IPS DF 6.9 (cell line): ENCODE measurements at regions not wholly inside any gene's neighbourhood (a gene's known extent, or its start where the extent isn't known, plus 50 kb on each side); places are given as distances from the start of the nearest gene placed in this dataset.

ENCODE experiments used
- DNase-seq: peaks from one replicate; pipeline ENCODE4 v3.0.0-alpha.2; 2013; ENCODE audit warnings: low read depth, low spot score
- H3K27ac ChIP-seq: one replicate; pipeline ENCODE4 v1.5.1; 2013; ENCODE audit warnings: low read length, control low read depth
- H3K27me3 ChIP-seq: 2 replicates; pipeline ENCODE4 v1.6.1; 2013; ENCODE audit warnings: mild to moderate bottlenecking, low read length; ENCODE audit not compliant: control insufficient read depth, insufficient read depth
- H3K36me3 ChIP-seq: 2 replicates; pipeline ENCODE4 v1.6.1; 2013; ENCODE audit warnings: low read length; ENCODE audit not compliant: control insufficient read depth, insufficient read depth
- H3K4me1 ChIP-seq: 2 replicates; pipeline ENCODE4 v1.6.1; 2013; ENCODE audit warnings: low read length; ENCODE audit not compliant: control insufficient read depth, insufficient read depth
- H3K4me3 ChIP-seq: 2 replicates; pipeline ENCODE4 v1.5.1; 2013; ENCODE audit warnings: mild to moderate bottlenecking, low read length
- H3K9me3 ChIP-seq: 2 replicates; pipeline ENCODE4 v1.6.1; 2013; ENCODE audit warnings: low read length, inconsistent platforms; ENCODE audit not compliant: control insufficient read depth, insufficient read depth
- WGBS: extraction: QIAGEN DNeasy Blood & Tissue Kit; methylation state at CpG from one replicate; pipeline ENCODE4 v1.1.7; 2013; ENCODE audit warnings: mixed read lengths, missing lambda C conversion rate; ENCODE audit not compliant: insufficient read length, insufficient coverage; 5-methylcytosine and 5-hydroxymethylcytosine counted together

DNA sequence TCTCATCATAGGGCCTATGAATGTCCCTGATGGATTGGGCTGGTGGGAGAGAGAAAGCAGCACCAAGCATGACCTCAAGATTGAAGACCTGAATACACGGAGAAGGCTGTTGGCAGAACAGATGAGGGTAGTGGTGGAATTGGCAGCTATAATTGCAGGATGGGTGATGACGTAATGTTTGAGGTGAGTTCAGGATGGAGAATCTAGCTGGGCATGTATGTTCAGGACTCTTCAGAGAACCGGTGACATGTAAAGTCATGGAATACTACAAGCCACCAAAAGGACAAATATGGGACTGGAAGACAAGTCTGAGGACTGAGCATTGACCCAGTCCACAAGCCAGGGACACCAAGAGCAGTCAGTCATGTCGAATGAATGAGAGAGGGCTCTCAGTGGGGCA is 999.8 kb upstream of the TMEM132C start:
- no CpG with 5 or more reads among the region's 4 CpGs for WGBS
- no peaks in the 10 kb centered on the region for H3K27me3 ChIP-seq
- no peak for DNase-seq
- no peaks in the 10 kb centered on the region for H3K36me3 ChIP-seq
- H3K4me1 ChIP-seq = no peaks in the 10 kb centered on the region
- H3K9me3 ChIP-seq = peaks cover 3% of the 10 kb centered on the region; the same call in 1 of the 2 replicates
- no peak overlapping the region for H3K27ac ChIP-seq
- H3K4me3 ChIP-seq = no peak overlapping the region

DNA sequence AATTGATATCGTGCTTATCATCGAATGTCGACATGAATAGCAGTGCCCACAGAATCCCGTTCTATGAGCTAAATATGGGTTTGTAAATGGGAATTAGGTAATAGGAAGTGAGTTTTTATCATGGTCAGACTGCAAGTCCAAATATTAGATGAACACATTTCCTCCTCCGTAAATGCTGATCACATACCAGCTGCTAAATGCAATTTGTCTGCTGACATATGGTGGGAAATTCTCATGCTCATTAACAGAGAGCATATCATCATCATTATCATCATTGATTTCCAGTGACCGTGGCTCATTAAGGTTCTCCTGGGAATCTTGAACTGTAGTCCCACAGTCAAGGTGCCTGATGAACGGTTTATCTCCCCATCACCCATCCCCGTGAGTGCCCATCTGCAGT is 998.8 kb upstream of the TMEM132C start:
- no peak for DNase-seq
- H3K4me1 ChIP-seq = no peaks in the 10 kb centered on the region
- H3K27me3 ChIP-seq = no peaks in the 10 kb centered on the region
- H3K36me3 ChIP-seq = no peaks in the 10 kb centered on the region
- H3K27ac ChIP-seq = no peak overlapping the region
- WGBS = no CpG with 5 or more reads among the region's 8 CpGs
- H3K9me3 ChIP-seq = peaks cover 2% of the 10 kb centered on the region; the same call in 1 of the 2 replicates
- no peak overlapping the region for H3K4me3 ChIP-seq

DNA sequence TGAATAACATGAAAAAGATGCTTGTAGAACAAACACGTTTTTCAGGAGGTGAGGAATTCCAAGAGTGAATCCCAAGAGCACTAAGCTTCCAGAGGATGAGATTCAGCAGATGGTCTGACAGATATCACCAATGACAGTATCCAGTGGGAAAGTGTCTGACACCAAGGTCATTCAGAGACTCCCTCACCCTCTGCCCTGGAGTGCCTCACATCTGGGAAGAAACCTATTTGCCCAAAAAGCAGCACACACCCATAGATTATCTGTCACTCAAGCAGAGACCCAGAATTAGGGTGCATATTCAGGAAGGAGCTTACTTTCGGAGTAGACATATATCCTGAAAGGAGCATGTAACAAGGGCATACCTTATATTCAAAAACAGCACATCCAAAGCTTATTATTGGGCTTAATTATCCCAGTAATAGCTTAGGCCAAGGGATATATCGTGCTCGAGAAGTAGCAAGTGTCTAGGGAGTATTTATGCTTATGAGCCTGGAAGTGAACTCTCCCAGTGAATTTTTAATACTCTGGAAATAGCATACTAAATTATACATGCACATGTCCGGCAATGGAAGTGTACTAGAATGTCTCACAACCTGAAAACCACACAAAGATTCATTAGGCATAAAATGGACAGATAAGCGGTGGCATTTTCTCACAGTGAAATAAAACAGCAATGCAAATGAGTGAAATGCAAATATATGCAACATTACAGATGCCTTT is 998.1 kb upstream of the TMEM132C start:
- H3K27ac ChIP-seq = no peak overlapping the region

DNA sequence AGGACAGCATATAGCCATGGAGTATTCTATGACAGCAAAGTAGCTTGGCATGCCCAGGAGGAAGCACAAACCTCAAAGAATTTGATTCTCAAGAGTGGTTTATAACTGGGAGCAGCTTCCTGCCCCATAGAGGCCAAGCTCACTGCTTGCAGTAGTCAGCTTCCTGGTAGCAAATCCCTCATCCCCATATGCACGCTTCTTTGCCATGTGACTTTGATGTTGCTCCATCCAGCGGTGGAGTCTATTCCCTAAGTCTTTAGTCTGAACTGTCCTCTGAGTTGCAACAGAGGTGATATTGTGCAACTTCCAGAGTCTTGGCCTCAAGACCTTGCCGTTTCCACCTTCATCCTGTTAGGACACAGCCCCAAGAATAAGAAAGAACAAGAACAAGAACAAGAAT is 996.8 kb upstream of the TMEM132C start:
- WGBS = no CpG with 5 or more reads among the region's 3 CpGs
- H3K36me3 ChIP-seq = no peaks in the 10 kb centered on the region
- H3K27ac ChIP-seq = no peak overlapping the region
- no peaks in the 10 kb centered on the region for H3K27me3 ChIP-seq
- H3K4me1 ChIP-seq = no peaks in the 10 kb centered on the region
- H3K9me3 ChIP-seq = peaks cover 2% of the 10 kb centered on the region; the same call in 1 of the 2 replicates
- H3K4me3 ChIP-seq = no peak overlapping the region
- DNase-seq = no peak

More for the DNA sequence above, 998.1 kb upstream of the TMEM132C start:
- Histone ChIP-seq H3K9me3 (peaks cover 2% of the 10 kb centered on the region; the same call in 1 of the 2 replicates), H3K36me3 (no peaks in the 10 kb centered on the region), H3K4me1 (no peaks in the 10 kb centered on the region), H3K4me3 (no peak overlapping the region), H3K27me3 (no peaks in the 10 kb centered on the region)
- WGBS = no CpG with 5 or more reads among the region's 6 CpGs
- DNase-seq = no peak

DNA sequence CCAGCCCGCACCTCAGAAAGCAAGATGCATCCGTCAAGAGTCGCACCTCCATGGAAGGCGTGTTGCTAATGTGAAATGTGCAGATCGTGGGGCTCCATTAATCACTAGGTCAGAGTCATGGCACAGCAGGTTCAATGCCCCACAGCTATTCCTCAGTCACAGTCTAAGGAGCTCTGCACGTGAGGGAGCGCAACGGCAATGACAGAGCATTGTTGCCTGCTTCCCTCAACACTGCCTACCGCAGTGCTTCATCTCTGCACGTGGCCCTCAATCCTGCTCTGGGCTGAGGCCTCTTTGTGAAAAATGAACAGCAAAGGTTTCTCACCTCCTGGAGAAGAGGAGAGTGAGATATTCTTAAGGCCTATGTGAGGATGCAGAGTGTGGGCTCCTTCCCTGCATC is 995.2 kb upstream of the TMEM132C start:
- H3K27me3 ChIP-seq = no peaks in the 10 kb centered on the region
- H3K36me3 ChIP-seq = no peaks in the 10 kb centered on the region
- peaks cover 2% of the 10 kb centered on the region; the same call in 1 of the 2 replicates for H3K9me3 ChIP-seq
- H3K4me3 ChIP-seq = no peak overlapping the region
- DNase-seq = no peak
- no peak overlapping the region for H3K27ac ChIP-seq
- no CpG with 5 or more reads among the region's 10 CpGs for WGBS
- H3K4me1 ChIP-seq = no peaks in the 10 kb centered on the region

DNA sequence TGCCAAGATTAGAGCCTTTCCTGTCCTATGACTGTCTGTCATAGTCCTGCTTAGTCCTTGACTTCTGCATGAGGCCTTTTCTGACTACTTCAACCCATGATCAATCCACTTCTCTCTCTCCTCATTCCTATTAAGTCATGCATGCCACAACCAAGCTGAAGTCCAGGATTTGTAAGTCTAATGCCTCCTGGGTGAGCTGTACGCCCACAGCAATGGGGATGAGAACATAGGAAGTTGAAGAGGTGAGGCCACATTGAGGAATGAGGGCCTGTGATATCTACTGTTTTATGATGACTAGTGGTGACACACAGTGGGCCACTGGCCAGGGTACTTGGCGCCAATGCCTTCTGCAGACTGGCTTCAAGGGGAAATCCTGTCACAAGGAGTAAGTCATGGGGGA is 994.1 kb upstream of the TMEM132C start:
- Histone ChIP-seq H3K4me3 (no peak overlapping the region), H3K4me1 (no peaks in the 10 kb centered on the region), H3K27ac (no peak overlapping the region), H3K9me3 (peaks cover 2% of the 10 kb centered on the region; the same call in 1 of the 2 replicates), H3K27me3 (no peaks in the 10 kb centered on the region), H3K36me3 (no peaks in the 10 kb centered on the region)
- no CpG with 5 or more reads among the region's 2 CpGs for WGBS
- no peak for DNase-seq

DNA sequence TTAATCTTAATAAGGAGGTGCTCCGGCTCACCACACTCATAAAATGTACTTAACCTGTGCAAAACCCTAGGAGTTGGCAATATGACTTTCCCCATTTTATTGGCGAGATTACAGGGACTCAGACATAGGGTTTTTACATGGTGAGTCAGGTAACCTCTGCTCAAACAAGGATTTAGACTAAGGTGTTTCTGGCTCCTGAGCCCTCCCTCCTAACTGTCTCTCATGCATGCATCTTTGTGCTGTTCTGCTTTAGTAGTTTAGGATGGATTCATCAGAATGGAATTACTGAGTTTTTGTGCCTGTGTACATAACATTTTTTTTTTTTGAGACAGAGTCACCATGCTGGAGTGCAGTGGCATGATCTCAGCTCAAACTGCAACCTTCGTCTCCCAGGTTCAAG is 993.3 kb upstream of the TMEM132C start:
- DNase-seq = no peak
- WGBS = no CpG with 5 or more reads among the region's 3 CpGs
- H3K4me1 ChIP-seq = no peaks in the 10 kb centered on the region
- H3K27me3 ChIP-seq = no peaks in the 10 kb centered on the region
- H3K9me3 ChIP-seq = no peaks in the 10 kb centered on the region
- no peak overlapping the region for H3K27ac ChIP-seq
- H3K4me3 ChIP-seq = no peak overlapping the region
- no peaks in the 10 kb centered on the region for H3K36me3 ChIP-seq

DNA sequence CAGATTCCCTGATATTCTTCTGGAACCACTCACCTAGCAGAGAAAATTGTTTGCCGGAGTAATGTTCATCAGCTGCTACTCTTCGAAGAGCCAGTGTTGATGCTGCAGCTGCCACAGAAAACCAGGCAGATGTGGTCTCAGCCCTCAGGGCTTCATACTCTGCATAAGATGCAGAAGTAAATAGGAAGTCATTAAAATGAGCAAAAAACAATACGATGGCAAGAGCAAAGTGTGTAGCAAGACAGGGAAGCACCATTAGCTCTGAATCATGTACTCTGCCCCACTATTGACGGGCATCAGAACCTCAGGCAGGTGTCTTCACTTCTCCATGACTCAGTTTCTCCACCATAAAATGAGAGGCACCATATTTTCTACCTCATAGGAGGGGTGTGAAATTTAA is 991.6 kb upstream of the TMEM132C start:
- Histone ChIP-seq H3K4me1 (no peaks in the 10 kb centered on the region), H3K9me3 (no peaks in the 10 kb centered on the region), H3K4me3 (no peak overlapping the region), H3K27ac (no peak overlapping the region), H3K36me3 (no peaks in the 10 kb centered on the region), H3K27me3 (no peaks in the 10 kb centered on the region)
- no peak for DNase-seq
- no CpG with 5 or more reads among the region's 4 CpGs for WGBS

DNA sequence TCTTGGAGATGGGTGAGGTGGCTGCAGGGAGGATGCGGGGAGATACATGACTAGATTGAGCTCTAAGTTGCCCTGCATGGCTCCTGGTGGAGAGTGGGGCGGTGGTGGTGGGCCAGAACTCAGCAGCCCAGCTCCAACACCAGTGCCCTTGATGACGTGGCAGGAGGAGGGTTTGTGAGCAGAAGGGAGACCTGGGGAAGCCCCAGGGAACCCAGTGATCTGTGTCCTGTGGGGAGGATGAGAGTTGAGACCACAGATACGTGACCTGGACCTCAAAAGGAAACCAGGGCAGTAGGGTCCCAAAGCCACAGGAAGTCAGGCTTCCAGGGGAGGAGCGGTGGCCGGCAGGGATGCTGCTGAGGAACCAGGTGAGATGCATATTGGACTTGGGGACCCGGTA is 989.1 kb upstream of the TMEM132C start:
- no peak overlapping the region for H3K4me3 ChIP-seq
- no CpG with 5 or more reads among the region's 7 CpGs for WGBS
- no peaks in the 10 kb centered on the region for H3K36me3 ChIP-seq
- H3K4me1 ChIP-seq = no peaks in the 10 kb centered on the region
- H3K27me3 ChIP-seq = no peaks in the 10 kb centered on the region
- no peak for DNase-seq
- no peak overlapping the region for H3K27ac ChIP-seq
- H3K9me3 ChIP-seq = no peaks in the 10 kb centered on the region

DNA sequence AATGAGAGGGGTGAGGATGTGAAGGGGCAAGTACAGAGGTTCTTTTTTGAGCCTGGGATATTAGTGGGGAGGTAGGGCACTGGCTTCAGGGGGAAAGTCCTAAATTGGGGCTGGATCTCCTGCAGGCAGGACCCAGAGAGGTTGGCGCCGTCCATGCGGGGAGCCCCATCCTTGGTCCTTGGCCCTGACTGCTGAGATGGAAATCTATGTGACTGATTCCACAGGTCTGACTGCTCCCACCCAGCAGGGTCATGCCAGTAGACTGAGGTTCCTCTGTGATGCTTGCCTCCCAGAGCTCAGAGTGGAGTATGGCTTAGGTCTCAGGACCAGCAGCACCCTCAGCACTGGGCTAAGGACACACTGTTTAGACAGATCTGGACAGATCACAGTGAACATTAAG is 988.6 kb upstream of the TMEM132C start:
- no peaks in the 10 kb centered on the region for H3K9me3 ChIP-seq

More for the DNA sequence above, 988.6 kb upstream of the TMEM132C start:
- no peaks in the 10 kb centered on the region for H3K27me3 ChIP-seq
- H3K4me1 ChIP-seq = no peaks in the 10 kb centered on the region
- no peaks in the 10 kb centered on the region for H3K36me3 ChIP-seq
- no peak overlapping the region for H3K27ac ChIP-seq
- H3K4me3 ChIP-seq = no peak overlapping the region
- no peak for DNase-seq
- no CpG with 5 or more reads among the region's 3 CpGs for WGBS
